Gastroesophageal sphincter (tissue), 4 donors: ENCODE measurements at regions not wholly inside any gene's neighbourhood (a gene's known extent, or its start where the extent isn't known, plus 50 kb on each side); places are given as distances from the start of the nearest gene placed in this dataset.

ENCODE experiments used
- ATAC-seq: fragments of 150-250 bp; one replicate; pipeline ENCODE4 v1.9.1; 2016; ENCODE audit warnings: mild to moderate bottlenecking, moderate library complexity
- H3K27ac ChIP-seq, 4 donors: fragments of 200-600 bp; sonication (generic) in 3 of 4; 1 replicate in 3 of 4; 2 replicates in 1 of 4; pipeline ENCODE4 v1.5.1; 2016 to 2019
- H3K27me3 ChIP-seq: fragments of 200-600 bp; sonication (generic); one replicate; pipeline ENCODE4 v1.5.1; 2019
- H3K36me3 ChIP-seq, 2 donors: fragments of 200-600 bp; sonication (generic); one replicate each; pipeline ENCODE4 v1.5.1; 2019; ENCODE audit warnings: control low read depth in 1 of 2
- H3K4me1 ChIP-seq, 3 donors: fragments of 200-600 bp; sonication (generic); 1 replicate in 2 of 3; 2 replicates in 1 of 3; pipeline ENCODE4 v1.5.1; 2016 to 2019; ENCODE audit warnings: control low read depth in 2 of 3
- H3K4me3 ChIP-seq, 2 donors: fragments of 200-600 bp; sonication (generic); one replicate each; pipeline ENCODE4 v1.5.1; 2019; ENCODE audit warnings: mild to moderate bottlenecking in 1 of 2, moderate library complexity in 1 of 2
- H3K9me3 ChIP-seq, 3 donors: fragments of 200-600 bp; sonication (generic); one replicate each; pipeline ENCODE4 v1.5.1; 2017 to 2019; ENCODE audit warnings: control low read depth in 2 of 3
- CTCF ChIP-seq, 4 experiments: fragments of 200-600 bp in 2 of 4; fragments of 450-650 bp in 2 of 4; sonication (generic) in 1 of 4; IDR thresholded peaks; one replicate each; pipeline ENCODE4 v1.5.1; 2017 to 2019; ENCODE audit warnings: antibody characterized with exemption in 4 of 4, mild to moderate bottlenecking in 2 of 4, moderate library complexity in 2 of 4
- EP300 ChIP-seq: sonication (generic); formaldehyde crosslinking; IDR thresholded peaks from one replicate; pipeline ENCODE4 v1.6.1; 2017; ENCODE audit warnings: antibody characterized with exemption, mild to moderate bottlenecking
- POLR2A ChIP-seq, 2 donors: fragments of 450-650 bp; IDR thresholded peaks; one replicate each; pipeline ENCODE4 v1.6.1; 2017; ENCODE audit warnings: antibody characterized with exemption in 2 of 2, mild to moderate bottlenecking in 2 of 2, moderate library complexity in 1 of 2
- POLR2AphosphoS5 ChIP-seq: sonication (generic); formaldehyde crosslinking; IDR thresholded peaks from one replicate; pipeline ENCODE4 v1.6.1; 2017; ENCODE audit warnings: antibody characterized with exemption
- WGBS, 2 donors: methylation state at CpG; one replicate each; pipeline ENCODE4 v1.1.5; 2018; ENCODE audit warnings: low coverage in 1 of 2; 5-methylcytosine and 5-hydroxymethylcytosine counted together

DNA sequence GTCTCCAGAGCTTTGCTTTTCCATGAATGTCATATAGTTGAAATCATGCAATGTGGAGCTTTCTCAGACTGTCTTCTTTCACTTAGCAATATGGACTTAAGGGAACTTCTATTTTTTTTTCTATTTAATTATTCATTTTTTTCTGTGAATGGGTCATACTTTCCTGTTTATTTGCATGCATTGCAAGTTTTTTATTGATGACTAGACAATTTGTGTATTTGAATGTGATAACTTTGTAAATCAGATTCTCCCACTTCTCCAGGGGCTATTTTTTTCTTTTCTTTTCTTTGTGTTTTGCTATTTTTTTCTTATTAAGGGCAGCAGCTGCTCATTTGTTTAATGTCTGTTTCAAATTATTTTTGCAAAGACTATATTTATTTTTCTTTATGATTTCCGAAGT, 1019.8 kb upstream of the ATXN7L3B start:
- Histone ChIP-seq H3K9me3 (peaks cover 0 to 11% (median 0%) of the 10 kb centered on the region in 3 donors), H3K36me3 (no peaks in the 10 kb centered on the region), H3K4me3 (no peak overlapping the region), H3K4me1 (no peaks in the 10 kb centered on the region), H3K27ac (no peak overlapping the region), H3K27me3 (no peaks in the 10 kb centered on the region)
- ATAC-seq: no peak
- whole genome bisulfite sequencing, 2 donors: 0% methylated on average over 1 of the region's 1 CpG; no CpG with 5 or more reads in 1 of the 2 donors
- no peak for TF ChIP-seq EP300
- no peak for TF ChIP-seq CTCF (IDR thresholded peaks at IDR 0.05)
- no peak for TF ChIP-seq POLR2A (IDR thresholded peaks at IDR 0.05)
- TF ChIP-seq POLR2AphosphoS5: no peak

DNA sequence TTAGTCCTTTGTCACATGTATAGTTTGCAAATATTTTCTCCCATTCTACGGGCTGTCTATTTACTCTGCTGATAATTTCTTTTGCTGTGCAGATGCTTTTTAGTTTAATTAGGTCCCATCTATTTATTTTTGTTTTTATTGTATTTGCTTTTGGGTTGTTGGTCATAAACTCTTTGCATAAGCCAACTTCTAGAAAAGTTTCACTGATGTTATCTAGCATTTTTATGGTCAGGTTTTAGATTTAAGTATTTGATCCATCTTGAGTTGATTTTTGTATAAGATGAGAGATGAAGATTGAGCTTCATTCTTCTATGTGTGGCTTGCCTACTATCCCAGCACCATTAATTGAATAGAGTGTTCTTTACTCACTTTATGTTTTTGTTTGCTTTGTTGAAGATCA, 1008.4 kb upstream of the ATXN7L3B start:
- no peaks in the 10 kb centered on the region for H3K4me1 ChIP-seq
- no peaks in the 10 kb centered on the region for H3K36me3 ChIP-seq
- no peaks in the 10 kb centered on the region for H3K27me3 ChIP-seq
- no peak for ATAC-seq
- TF ChIP-seq EP300 (no peak), POLR2AphosphoS5 (no peak), CTCF (IDR thresholded peaks at IDR 0.05) (no peak), POLR2A (IDR thresholded peaks at IDR 0.05) (no peak)
- WGBS, 2 donors: 77% methylated on average over 1 of the region's 1 CpG; no CpG with 5 or more reads in 1 of the 2 donors
- H3K27ac ChIP-seq: no peak overlapping the region
- H3K4me3 ChIP-seq: no peak overlapping the region
- H3K9me3 ChIP-seq: peaks cover 0 to under 1% (median 0%) of the 10 kb centered on the region in 3 donors

DNA sequence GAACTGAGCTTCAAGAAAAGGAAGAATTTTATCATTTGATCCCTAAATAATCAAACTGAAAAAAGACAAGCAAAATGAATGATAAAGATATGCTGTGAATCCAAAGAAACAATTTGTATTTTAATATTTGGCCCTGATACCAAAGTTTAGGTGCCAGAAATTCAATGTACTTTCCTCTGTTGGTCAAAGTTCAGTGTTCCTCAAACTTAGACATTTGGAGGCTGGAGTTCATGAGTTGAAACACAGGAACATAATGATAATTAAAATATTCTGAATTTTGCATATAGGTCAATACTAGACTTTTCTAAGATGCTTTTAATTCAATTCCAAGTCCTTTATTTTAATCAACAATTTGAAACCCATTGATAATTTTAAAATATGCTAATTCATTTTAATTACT, 1007.7 kb upstream of the ATXN7L3B start:
- Histone ChIP-seq H3K9me3 (no peaks in the 10 kb centered on the region), H3K27me3 (no peaks in the 10 kb centered on the region), H3K36me3 (no peaks in the 10 kb centered on the region), H3K27ac (no peak overlapping the region), H3K4me3 (no peak overlapping the region), H3K4me1 (no peaks in the 10 kb centered on the region)
- ATAC-seq: no peak
- TF ChIP-seq CTCF (IDR thresholded peaks at IDR 0.05) (no peak), POLR2AphosphoS5 (no peak), POLR2A (IDR thresholded peaks at IDR 0.05) (no peak), EP300 (no peak)

DNA sequence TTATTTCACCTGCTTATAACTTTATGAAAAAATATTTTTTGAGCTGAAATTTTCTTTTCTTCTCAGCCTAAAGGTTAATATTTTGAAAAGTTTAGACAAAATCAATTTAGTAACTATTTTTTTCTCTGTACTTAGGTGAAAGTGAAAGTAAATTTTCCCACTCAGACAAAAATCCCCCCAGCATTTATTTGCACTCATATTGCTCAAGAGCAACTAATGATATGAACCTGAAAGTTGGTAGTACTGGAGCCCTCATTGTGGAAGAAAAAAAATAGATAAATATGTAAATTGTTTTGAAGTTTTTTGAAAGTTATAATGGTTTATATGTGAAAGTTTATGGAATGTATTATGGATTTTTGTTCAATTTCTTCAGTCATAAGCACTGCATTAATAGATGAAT, 1005.9 kb upstream of the ATXN7L3B start:
- no peak overlapping the region for H3K4me3 ChIP-seq
- no peaks in the 10 kb centered on the region for H3K36me3 ChIP-seq
- ATAC-seq: no peak
- no peaks in the 10 kb centered on the region for H3K27me3 ChIP-seq
- no peak for TF ChIP-seq EP300
- no peak for TF ChIP-seq CTCF (IDR thresholded peaks at IDR 0.05)
- no peak for TF ChIP-seq POLR2AphosphoS5
- no peak overlapping the region for H3K27ac ChIP-seq
- no peaks in the 10 kb centered on the region for H3K9me3 ChIP-seq
- H3K4me1 ChIP-seq: no peaks in the 10 kb centered on the region

DNA sequence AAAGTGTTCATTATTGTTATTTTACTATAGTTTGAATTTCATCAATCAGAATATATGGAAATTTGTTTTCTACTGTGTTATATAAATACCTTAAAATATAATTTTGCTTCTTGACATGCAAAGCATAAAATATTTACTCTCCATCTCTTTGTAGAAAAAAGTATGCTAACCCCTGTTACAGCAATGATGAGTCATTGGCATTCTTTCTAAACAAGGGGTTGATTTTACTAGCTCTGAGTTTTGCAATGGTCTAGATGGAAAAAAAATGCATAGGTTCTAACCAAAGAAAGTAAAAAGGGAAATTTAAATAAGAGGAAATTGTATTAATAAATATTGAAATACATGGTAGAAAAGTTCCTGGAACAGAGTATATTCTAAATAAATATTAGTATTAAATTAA, 990.2 kb upstream of the ATXN7L3B start:
- Histone ChIP-seq H3K27ac (no peak overlapping the region), H3K36me3 (no peaks in the 10 kb centered on the region), H3K4me3 (no peak overlapping the region), H3K9me3 (no peaks in the 10 kb centered on the region), H3K4me1 (no peaks in the 10 kb centered on the region), H3K27me3 (no peaks in the 10 kb centered on the region)
- TF ChIP-seq EP300 (no peak), POLR2A (IDR thresholded peaks at IDR 0.05) (no peak), POLR2AphosphoS5 (no peak), CTCF (IDR thresholded peaks at IDR 0.05) (no peak)
- ATAC-seq: no peak
